ENCODE measurements at regions not wholly inside any gene's neighbourhood (a gene's known extent, or its start where the extent isn't known, plus 50 kb on each side); places are given as distances from the start of the nearest gene placed in this dataset.

GRCh38 chr3:140844072-140844471, 97.6 kb upstream of the SLC25A36 start:
- H3K27ac ChIP-seq (ENCODE audit: low read length, poor library complexity, severe bottlenecking) = no peak overlapping the region
- no peak overlapping the region for H2BK5ac ChIP-seq (ENCODE audit: low read depth, low read length, poor library complexity, severe bottlenecking)
- H3K14ac ChIP-seq (ENCODE audit: low read length in 2 of 2) = no peak overlapping the region
- H2AK5ac ChIP-seq (ENCODE audit: low read length, severe bottlenecking) = no peak overlapping the region
- no peak overlapping the region for H2BK15ac ChIP-seq (ENCODE audit: low read depth, poor library complexity, severe bottlenecking)
- no CpG with 5 or more reads among the region's 1 CpG for WGBS
- no peaks in the 10 kb centered on the region for H3K36me3 ChIP-seq (ENCODE audit: control insufficient read depth in 1 of 2, insufficient read depth in 2 of 2, low read depth in 1 of 2, low read length in 2 of 2)
- no peak overlapping the region for H2BK120ac ChIP-seq (ENCODE audit: low read depth, low read length)
- H4K91ac ChIP-seq (ENCODE audit: low read length) = no peak overlapping the region
- no peak overlapping the region for H3K4me2 ChIP-seq (ENCODE audit: low read length, poor library complexity, severe bottlenecking)
- no peak for DNase-seq
- no peak overlapping the region for H3K4ac ChIP-seq (ENCODE audit: low read depth in 1 of 2, low read length in 2 of 2)
- H3K9me3 ChIP-seq (ENCODE audit: control insufficient read depth, low read length) = no peaks in the 10 kb centered on the region
- no peak overlapping the region for H2AFZ ChIP-seq (ENCODE audit: low read depth, low read length)
- H3K79me1 ChIP-seq (replicated peaks; ENCODE audit: low read length, poor library complexity, severe bottlenecking) = no peaks in the 10 kb centered on the region
- no peak overlapping the region for H4K8ac ChIP-seq (ENCODE audit: low read length)
- H3K9ac ChIP-seq (ENCODE audit: low read length) = no peak overlapping the region
- no peak overlapping the region for H2BK12ac ChIP-seq (ENCODE audit: low read length in 2 of 2)
- peaks cover 0 to 38% of the 10 kb centered on the region in 2 experiments for H3K27me3 ChIP-seq (ENCODE audit: control insufficient read depth in 1 of 2, insufficient read depth in 1 of 2, low read length in 2 of 2)
- no peak overlapping the region for H3K18ac ChIP-seq (ENCODE audit: low read depth in 1 of 2, low read length in 2 of 2)
- no peak overlapping the region for H3K4me3 ChIP-seq (ENCODE audit: insufficient read depth in 1 of 2, low read depth in 1 of 2, low read length in 2 of 2)
- H3K4me1 ChIP-seq (ENCODE audit: control insufficient read depth, insufficient read depth, low read depth, low read length) = no peaks in the 10 kb centered on the region
- H3K23ac ChIP-seq (ENCODE audit: low read length in 2 of 2) = no peak overlapping the region

DNA sequence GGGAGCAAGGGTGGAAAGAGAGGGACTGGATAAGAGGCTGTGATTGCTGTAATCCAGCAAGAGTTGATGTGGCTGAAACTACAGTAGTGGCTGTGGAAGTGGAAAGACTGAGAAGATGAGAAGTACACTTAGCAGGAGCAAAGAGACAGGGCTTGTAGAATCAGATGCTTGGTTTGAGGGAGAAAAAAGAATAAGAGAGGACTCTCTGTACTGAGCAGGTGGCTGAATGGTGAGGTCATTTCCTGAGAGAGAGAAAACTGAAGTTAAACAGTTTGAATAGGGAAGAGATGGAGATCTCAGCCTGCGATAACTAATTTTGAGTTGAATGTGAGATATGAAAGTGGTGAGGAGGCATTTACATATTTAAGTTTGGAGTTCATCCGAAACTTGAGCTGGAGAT, 95.8 kb upstream of the SLC25A36 start:
- Histone ChIP-seq H3K9me3 (ENCODE audit: control insufficient read depth, low read length) (no peaks in the 10 kb centered on the region), H4K91ac (ENCODE audit: low read length) (no peak overlapping the region), H2AFZ (ENCODE audit: low read depth, low read length) (no peak overlapping the region), H2BK120ac (ENCODE audit: low read depth, low read length) (no peak overlapping the region), H3K79me1 (replicated peaks; ENCODE audit: low read length, poor library complexity, severe bottlenecking) (no peaks in the 10 kb centered on the region), H3K36me3 (ENCODE audit: control insufficient read depth in 1 of 2, insufficient read depth in 2 of 2, low read depth in 1 of 2, low read length in 2 of 2) (no peaks in the 10 kb centered on the region), H3K27me3 (ENCODE audit: control insufficient read depth in 1 of 2, insufficient read depth in 1 of 2, low read length in 2 of 2) (peaks cover 0 to 36% of the 10 kb centered on the region in 2 experiments), H2AK5ac (ENCODE audit: low read length, severe bottlenecking) (no peak overlapping the region), H3K27ac (ENCODE audit: low read length, poor library complexity, severe bottlenecking) (no peak overlapping the region), H3K4ac (ENCODE audit: low read depth in 1 of 2, low read length in 2 of 2) (no peak overlapping the region), H3K4me2 (ENCODE audit: low read length, poor library complexity, severe bottlenecking) (no peak overlapping the region), H3K9ac (ENCODE audit: low read length) (no peak overlapping the region), H4K8ac (ENCODE audit: low read length) (no peak overlapping the region), H3K14ac (ENCODE audit: low read length in 2 of 2) (no peak overlapping the region), H2BK15ac (ENCODE audit: low read depth, poor library complexity, severe bottlenecking) (no peak overlapping the region), H3K23ac (ENCODE audit: low read length in 2 of 2) (no peak overlapping the region), H3K4me1 (ENCODE audit: control insufficient read depth, insufficient read depth, low read depth, low read length) (no peaks in the 10 kb centered on the region), H2BK5ac (ENCODE audit: low read depth, low read length, poor library complexity, severe bottlenecking) (no peak overlapping the region), H3K18ac (ENCODE audit: low read depth in 1 of 2, low read length in 2 of 2) (no peak overlapping the region), H2BK12ac (ENCODE audit: low read length in 2 of 2) (no peak overlapping the region), H3K4me3 (ENCODE audit: insufficient read depth in 1 of 2, low read depth in 1 of 2, low read length in 2 of 2) (no peak overlapping the region)
- WGBS = 90% methylated on average over 2 of the region's 2 CpGs
- no peak for DNase-seq

DNA sequence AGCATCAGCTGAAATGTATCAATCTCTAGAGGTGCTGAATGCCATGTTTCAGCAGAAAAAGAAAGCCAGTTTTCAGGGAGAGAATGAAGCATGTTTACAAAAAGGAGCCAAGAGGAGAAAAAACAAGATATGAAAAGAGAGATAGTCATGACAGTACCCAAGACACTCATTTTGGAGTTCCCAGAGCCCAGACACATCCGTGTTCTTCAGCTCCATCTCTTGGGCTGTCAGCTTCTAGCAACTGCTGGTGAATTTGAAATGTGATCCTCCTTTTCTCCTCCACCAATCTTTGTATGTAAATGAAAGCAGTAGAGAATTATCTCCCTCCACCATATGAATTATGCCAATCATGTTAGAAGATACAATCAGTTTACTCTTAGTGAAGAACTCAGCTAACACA, 93.0 kb upstream of the SLC25A36 start:
- Histone ChIP-seq H2BK12ac (ENCODE audit: low read length in 2 of 2) (no peak overlapping the region), H3K9ac (ENCODE audit: low read length) (no peak overlapping the region), H3K4ac (ENCODE audit: low read depth in 1 of 2, low read length in 2 of 2) (no peak overlapping the region), H3K4me3 (ENCODE audit: insufficient read depth in 1 of 2, low read depth in 1 of 2, low read length in 2 of 2) (no peak overlapping the region), H4K91ac (ENCODE audit: low read length) (no peak overlapping the region), H2AK5ac (ENCODE audit: low read length, severe bottlenecking) (no peak overlapping the region), H4K8ac (ENCODE audit: low read length) (no peak overlapping the region), H3K9me3 (ENCODE audit: control insufficient read depth, low read length) (no peaks in the 10 kb centered on the region), H3K18ac (ENCODE audit: low read depth in 1 of 2, low read length in 2 of 2) (no peak overlapping the region), H3K79me1 (replicated peaks; ENCODE audit: low read length, poor library complexity, severe bottlenecking) (no peaks in the 10 kb centered on the region), H2BK5ac (ENCODE audit: low read depth, low read length, poor library complexity, severe bottlenecking) (no peak overlapping the region), H2AFZ (ENCODE audit: low read depth, low read length) (no peak overlapping the region), H2BK120ac (ENCODE audit: low read depth, low read length) (no peak overlapping the region), H3K4me1 (ENCODE audit: control insufficient read depth, insufficient read depth, low read depth, low read length) (no peaks in the 10 kb centered on the region), H2BK15ac (ENCODE audit: low read depth, poor library complexity, severe bottlenecking) (no peak overlapping the region), H3K23ac (ENCODE audit: low read length in 2 of 2) (no peak overlapping the region), H3K36me3 (ENCODE audit: control insufficient read depth in 1 of 2, insufficient read depth in 2 of 2, low read depth in 1 of 2, low read length in 2 of 2) (no peaks in the 10 kb centered on the region), H3K4me2 (ENCODE audit: low read length, poor library complexity, severe bottlenecking) (no peak overlapping the region), H3K27ac (ENCODE audit: low read length, poor library complexity, severe bottlenecking) (no peak overlapping the region), H3K27me3 (ENCODE audit: control insufficient read depth in 1 of 2, insufficient read depth in 1 of 2, low read length in 2 of 2) (peaks cover 0 to 32% of the 10 kb centered on the region in 2 experiments), H3K14ac (ENCODE audit: low read length in 2 of 2) (no peak overlapping the region)
- WGBS = no CpG with 5 or more reads among the region's 1 CpG
- DNase-seq = no peak

GRCh38 chr3:140850210-140850955, 91.3 kb upstream of the SLC25A36 start:
- H3K4me2 ChIP-seq (ENCODE audit: low read length, poor library complexity, severe bottlenecking) = no peak overlapping the region
- H3K23ac ChIP-seq (ENCODE audit: low read length in 2 of 2) = no peak overlapping the region
- no peak overlapping the region for H2AFZ ChIP-seq (ENCODE audit: low read depth, low read length)
- no peaks in the 10 kb centered on the region for H3K4me1 ChIP-seq (ENCODE audit: control insufficient read depth, insufficient read depth, low read depth, low read length)
- no peak overlapping the region for H3K4me3 ChIP-seq (ENCODE audit: insufficient read depth in 1 of 2, low read depth in 1 of 2, low read length in 2 of 2)
- H2BK15ac ChIP-seq (ENCODE audit: low read depth, poor library complexity, severe bottlenecking) = no peak overlapping the region
- H3K27ac ChIP-seq (ENCODE audit: low read length, poor library complexity, severe bottlenecking) = no peak overlapping the region
- no peak overlapping the region for H3K9ac ChIP-seq (ENCODE audit: low read length)
- WGBS = 26% methylated on average over 3 of the region's 4 CpGs
- H3K14ac ChIP-seq (ENCODE audit: low read length in 2 of 2) = no peak overlapping the region
- no peaks in the 10 kb centered on the region for H3K36me3 ChIP-seq (ENCODE audit: control insufficient read depth in 1 of 2, insufficient read depth in 2 of 2, low read depth in 1 of 2, low read length in 2 of 2)
- no peak overlapping the region for H2BK120ac ChIP-seq (ENCODE audit: low read depth, low read length)
- no peak for DNase-seq
- H4K91ac ChIP-seq (ENCODE audit: low read length) = no peak overlapping the region
- H3K27me3 ChIP-seq (ENCODE audit: control insufficient read depth in 1 of 2, insufficient read depth in 1 of 2, low read length in 2 of 2) = peaks cover 0 to 30% of the 10 kb centered on the region in 2 experiments
- no peak overlapping the region for H3K18ac ChIP-seq (ENCODE audit: low read depth in 1 of 2, low read length in 2 of 2)
- no peaks in the 10 kb centered on the region for H3K9me3 ChIP-seq (ENCODE audit: control insufficient read depth, low read length)
- no peak overlapping the region for H4K8ac ChIP-seq (ENCODE audit: low read length)
- H2BK12ac ChIP-seq (ENCODE audit: low read length in 2 of 2) = no peak overlapping the region
- no peak overlapping the region for H3K4ac ChIP-seq (ENCODE audit: low read depth in 1 of 2, low read length in 2 of 2)
- H2AK5ac ChIP-seq (ENCODE audit: low read length, severe bottlenecking) = no peak overlapping the region
- H3K79me1 ChIP-seq (replicated peaks; ENCODE audit: low read length, poor library complexity, severe bottlenecking) = no peaks in the 10 kb centered on the region
- no peak overlapping the region for H2BK5ac ChIP-seq (ENCODE audit: low read depth, low read length, poor library complexity, severe bottlenecking)

Data from mesenchymal stem cell (in vitro differentiated cells and primary cell).